GM12878 (cell line): ENCODE measurements at regions not wholly inside any gene's neighbourhood (a gene's known extent, or its start where the extent isn't known, plus 50 kb on each side); places are given as distances from the start of the nearest gene placed in this dataset.
"Not testable (repeated sequence)": the region's sequence is repeated elsewhere in the genome, so short reads cannot be mapped to it uniquely, and the experiment has no call there.

Source experiments
- ATAC-seq: fragments of 200-7000 bp; cut with Tn5 transposase; 3 replicates; pipeline ENCODE4 v1.9.1; 2020; ENCODE audit warnings: mild to moderate bottlenecking, moderate library complexity
- BruUV-seq: library from RNA; stranded (reverse); fragments of 400-500 nt; replicated peaks from 2 replicates; lab custom pipeline; 2021; lab: Mats Ljungman, UMichigan
- CTCF ChIA-PET: fragments of 300-600 bp; sonication (Branson Sonifier 250); formaldehyde crosslinking; extraction: SDS; loops from one replicate; lab custom pipeline; 2021; ENCODE audit warnings: inconsistent platforms; lab: Yijun Ruan, JAX
- POLR2A ChIA-PET: fragments of 350-600 bp; formaldehyde crosslinking; extraction: SDS; loops from one replicate; lab custom pipeline; 2021; ENCODE audit warnings: inconsistent platforms; lab: Charles Lee
- RAD21 ChIA-PET: fragments of 300-600 bp; sonication (Branson Sonifier 250); formaldehyde crosslinking; loops from one replicate; lab custom pipeline; 2023; ENCODE audit warnings: antibody characterized with exemption; ENCODE audit not compliant: unreplicated experiment; lab: Charles Lee
- SMC1A ChIA-PET: fragments of 300-600 bp; sonication (Branson Sonifier 250); formaldehyde crosslinking; loops from one replicate; lab custom pipeline; 2023; ENCODE audit not compliant: unreplicated experiment, uncharacterized antibody; lab: Charles Lee
- DNase-seq: peaks from one replicate; pipeline ENCODE4 v3.0.0-alpha.2; 2011; ENCODE audit warnings: low read depth, low spot score
- FAIRE-seq: peaks from 3 replicates; lab custom pipeline; 2011; peaks lifted over from hg19 to GRCh38; lab: Jason Lieb, UNC
- H2AFZ ChIP-seq: 2 replicates; pipeline ENCODE4 v1.6.0; 2011; ENCODE audit warnings: low read depth, low read length, control low read depth; ENCODE audit not compliant: control insufficient read depth
- H3K27ac ChIP-seq: 2 replicates; pipeline ENCODE4 v1.5.1; 2011; ENCODE audit warnings: control low read depth; ENCODE audit not compliant: control insufficient read depth, insufficient read depth
- H3K27me3 ChIP-seq, 2 experiments: replicated peaks in 1 of 2; 2 replicates each; pipeline versions ENCODE4 v1.6.0 to v1.6.1; 2011; ENCODE audit warnings: low read length in 1 of 2; ENCODE audit not compliant: control insufficient read depth in 2 of 2, insufficient read depth in 2 of 2
- H3K36me3 ChIP-seq, 2 experiments: 2 replicates each; pipeline ENCODE4 v1.5.1; 2011; ENCODE audit warnings: low read length in 1 of 2; ENCODE audit not compliant: control insufficient read depth in 2 of 2, insufficient read depth in 2 of 2
- H3K4me1 ChIP-seq: 2 replicates; pipeline ENCODE4 v1.6.1; 2011; ENCODE audit warnings: mild to moderate bottlenecking, low read length, moderate library complexity, mixed read lengths; ENCODE audit not compliant: control insufficient read depth, insufficient read depth
- H3K4me2 ChIP-seq: 2 replicates; pipeline ENCODE4 v1.6.0; 2011; ENCODE audit warnings: control low read depth; ENCODE audit not compliant: control insufficient read depth, insufficient read depth
- H3K4me3 ChIP-seq: fragments of 200-600 bp; sonication (generic); 2 replicates; pipeline ENCODE4 v1.5.1; 2016
- H3K79me2 ChIP-seq: 2 replicates; pipeline ENCODE4 v1.6.0; 2011; ENCODE audit warnings: low read length; ENCODE audit not compliant: control insufficient read depth, insufficient read depth
- H3K9ac ChIP-seq: 2 replicates; pipeline ENCODE4 v1.8.0; 2011; ENCODE audit warnings: low read length, control low read depth, mixed read lengths; ENCODE audit not compliant: control insufficient read depth, insufficient read depth
- H3K9me3 ChIP-seq: replicated peaks from 3 replicates; pipeline ENCODE4 v1.5.1; 2011; ENCODE audit warnings: mild to moderate bottlenecking, low read length; ENCODE audit not compliant: control insufficient read depth, insufficient read depth
- H4K20me1 ChIP-seq: 2 replicates; pipeline ENCODE4 v1.6.0; 2011; ENCODE audit not compliant: control insufficient read depth, insufficient read depth
- EP300 ChIP-seq, 2 experiments: fragments of 150-350 bp in 1 of 2; IDR thresholded peaks; 2 replicates each; pipeline ENCODE4 v1.6.1; 2011 to 2012; ENCODE audit warnings: low read depth in 2 of 2, low read length in 2 of 2, borderline replicate concordance in 1 of 2, improper control_type of control experiment in 1 of 2, inconsistent platforms in 1 of 2; ENCODE audit not compliant: control insufficient read depth in 1 of 2
- RUNX3 ChIP-seq: IDR thresholded peaks from 2 replicates; pipeline ENCODE4 v1.6.1; 2012; ENCODE audit warnings: low read length, inconsistent platforms
- SREBF2 ChIP-seq: IDR thresholded peaks from 2 replicates; pipeline ENCODE4 v1.6.1; 2012; ENCODE audit warnings: mild to moderate bottlenecking, low read length
- TARDBP ChIP-seq: IDR thresholded peaks from 2 replicates; pipeline ENCODE4 v1.6.1; 2016; ENCODE audit warnings: borderline replicate concordance
- ZNF24 ChIP-seq: fragments of 450-650 bp; IDR thresholded peaks from 2 replicates; pipeline ENCODE4 v1.6.1; 2017; ENCODE audit warnings: antibody characterized with exemption, mild to moderate bottlenecking
- WGBS: methylation state at CpG from one replicate; pipeline ENCODE4 v1.1.6; 2016; ENCODE audit warnings: low lambda C conversion rate; ENCODE audit not compliant: insufficient replicate concordance, insufficient coverage; ENCODE audit errors: missing lambda C conversion rate; 5-methylcytosine and 5-hydroxymethylcytosine counted together
- in situ Hi-C: fragments of 300-500 bp; cut with MboI; formaldehyde crosslinking; loops from 9 replicates; pipeline ENCODE4 v1.14.3; 2018; ENCODE audit warnings: mixed read lengths
- intact Hi-C: fragments of 100-400 bp; cut with micrococcal nuclease; formaldehyde crosslinking; loops from one replicate; pipeline ENCODE4 v1.14.2; 2022; ENCODE audit not compliant: unreplicated experiment

DNA sequence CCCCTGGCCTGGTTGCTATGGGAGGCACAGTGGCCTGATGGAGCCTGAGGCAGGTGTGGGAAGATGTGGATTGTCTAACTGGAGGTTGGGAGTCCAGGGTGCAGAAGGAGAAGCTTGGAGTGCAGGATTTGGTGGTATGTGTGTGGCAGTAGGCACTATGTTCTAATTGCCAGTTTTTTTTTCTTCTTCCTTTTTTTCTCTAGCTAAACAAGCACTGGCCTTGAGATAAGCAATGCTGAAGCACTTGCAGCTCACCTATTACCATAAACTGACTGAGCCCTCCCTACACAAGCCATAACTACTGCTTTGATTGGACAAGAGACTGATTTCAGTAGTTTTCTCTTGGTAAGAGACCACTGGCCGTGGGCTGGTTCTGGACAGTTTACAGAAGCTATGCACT lies 123.6 kb downstream of the PPIAL4A start:
- CTCF ChIA-PET, H2AFZ ChIP-seq, DNase-seq, POLR2A ChIA-PET, H3K9me3 ChIP-seq, FAIRE-seq, H3K4me2 ChIP-seq, intact Hi-C loops, H3K79me2 ChIP-seq, SMC1A ChIA-PET, in situ Hi-C loops, ATAC-seq, RAD21 ChIA-PET, BruUV-seq, H3K4me3 ChIP-seq, H3K27me3 ChIP-seq, H3K36me3 ChIP-seq, H4K20me1 ChIP-seq, H3K9ac ChIP-seq, H3K27ac ChIP-seq, H3K4me1 ChIP-seq: not testable (repeated sequence)
- WGBS: 44% methylated on average over 1 of the region's 1 CpG

DNA sequence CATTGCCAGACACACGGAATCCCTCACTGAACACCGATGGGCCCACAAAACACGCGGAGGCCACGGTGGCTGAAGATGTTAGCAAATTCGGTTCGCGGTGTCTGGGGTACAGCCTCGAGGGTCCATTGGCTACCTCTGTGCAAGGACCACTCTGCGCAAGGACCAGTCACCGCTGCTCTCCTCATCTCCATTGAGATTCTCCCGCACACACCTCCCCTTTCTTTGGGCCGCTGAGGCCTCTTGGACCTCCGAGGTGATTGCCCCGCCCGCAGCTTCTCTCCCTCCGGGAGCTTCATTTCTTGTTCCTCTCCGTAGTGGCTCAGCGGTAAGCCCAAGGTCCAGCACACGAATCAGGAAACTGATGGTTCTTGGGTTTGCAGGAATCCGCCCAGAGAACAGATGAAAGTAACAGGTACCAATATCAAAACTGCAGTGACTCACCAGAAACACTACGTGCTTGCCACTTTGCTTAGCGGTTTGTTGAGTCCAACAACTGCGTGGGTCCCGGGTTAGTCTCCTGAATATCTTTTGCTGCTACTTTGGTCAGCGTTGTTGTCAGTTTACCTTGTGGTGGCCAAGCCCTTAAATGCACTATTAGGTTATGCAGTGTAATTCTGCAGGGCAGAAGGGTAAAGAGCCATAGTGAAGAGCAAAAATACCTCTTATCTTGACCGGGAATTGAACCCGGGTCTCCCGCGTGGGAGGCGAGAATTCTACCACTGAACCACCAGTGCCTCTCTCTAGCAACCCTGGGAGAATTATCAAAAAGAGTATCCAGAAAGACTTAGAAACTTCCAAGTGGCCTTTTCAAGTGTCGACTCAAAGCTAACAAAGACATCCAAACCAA lies 126.8 kb downstream of the PPIAL4A start:
- H3K27me3 ChIP-seq, BruUV-seq, POLR2A ChIA-PET, H2AFZ ChIP-seq, CTCF ChIA-PET, H3K4me1 ChIP-seq, in situ Hi-C loops, RAD21 ChIA-PET, H3K4me3 ChIP-seq, H3K79me2 ChIP-seq, H3K27ac ChIP-seq, H3K9me3 ChIP-seq, H4K20me1 ChIP-seq: not testable (repeated sequence)
- DNase-seq (peak; percentile 24), ATAC-seq (peak; percentile 83)
- 8% methylated on average over 15 of the region's 32 CpGs for WGBS
- TF ChIP-seq SREBF2 (peak; percentile 79), ZNF24 (peak; percentile 95), RUNX3 (0 out of 2 replicates have a peak, but pooled peaks have one; percentile 16), TARDBP (peak; percentile 82; the same call in 1 of the 2 replicates), EP300 (IDR thresholded peaks at IDR 0.05; ENCODE audit: borderline replicate concordance in 1 of 2, control insufficient read depth in 1 of 2, low read depth in 2 of 2, low read length in 2 of 2) (peak in 1 of 2 experiments; percentile 54; a peak in 1 of 4 replicates)
- TF ChIP-seq, all 136 proteins: peak for 5; not testable (repeated sequence) for 131
- H3K9ac ChIP-seq, SMC1A ChIA-PET, H3K36me3 ChIP-seq, H3K4me2 ChIP-seq, intact Hi-C loops, FAIRE-seq: not testable (repeated sequence)
